Stimulated activated CD4-positive, alpha-beta T cell treated with anti-CD3 and anti-CD28 coated beads, Interleukin-2, amount 100 ng/mL, for 48 hours (primary cell): ENCODE measurements at regions not wholly inside any gene's neighbourhood (a gene's known extent, or its start where the extent isn't known, plus 50 kb on each side); places are given as distances from the start of the nearest gene placed in this dataset.

Experiments used
- DNase-seq, 2 donors: peaks; one replicate each; pipeline ENCODE4 v3.0.0-alpha.2; 2020

DNA sequence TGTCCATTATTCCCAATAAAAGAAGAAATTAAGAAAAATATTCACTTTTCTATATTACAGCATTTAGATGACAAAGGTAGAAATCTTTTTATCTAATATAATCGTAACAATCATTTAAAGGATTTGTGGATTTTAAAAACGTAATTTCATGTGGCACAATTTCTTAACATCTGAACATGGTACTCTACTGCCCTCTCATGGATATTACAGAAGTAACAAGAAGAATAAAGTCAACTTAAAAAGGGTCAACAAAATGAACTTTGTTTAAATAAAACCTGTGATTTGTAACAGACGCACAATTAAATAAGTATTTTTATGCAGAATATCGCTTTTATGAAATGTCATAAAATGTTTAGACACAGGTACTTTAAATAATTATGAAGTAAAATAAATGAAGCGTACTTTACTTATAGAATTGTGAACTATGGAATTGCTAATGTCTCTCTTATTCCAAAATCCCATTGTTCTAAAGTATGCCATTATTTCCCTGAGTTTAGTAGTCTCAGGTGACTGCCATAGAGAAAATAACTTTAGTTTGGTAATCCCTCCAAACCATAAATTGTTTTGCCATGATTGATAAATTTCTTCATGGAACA, 366.8 kb upstream of the ZNF385D start:
- DNase-seq: no peak

DNA sequence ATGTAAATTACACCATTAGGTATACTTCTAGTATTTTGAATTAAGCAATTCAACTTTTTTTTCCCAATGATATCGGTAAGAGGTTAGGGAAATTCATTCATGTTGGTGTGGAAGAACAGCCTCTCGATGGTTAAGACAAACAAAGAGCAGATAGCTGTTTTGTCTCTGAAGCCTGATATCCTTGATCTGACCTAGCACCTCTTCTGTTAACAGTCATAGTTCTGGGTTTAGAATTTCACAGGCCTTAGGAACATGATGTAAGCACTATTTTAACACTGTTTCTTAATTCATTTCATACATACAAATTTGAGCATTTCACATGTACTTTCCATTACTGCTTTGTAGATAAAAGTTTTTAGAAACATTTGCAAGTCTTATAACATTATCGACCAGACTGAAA, 367.5 kb upstream of the ZNF385D start:
- no peak for DNase-seq

- DNase-seq: no peak
Observed at GRCh38 chr3:22121068-22121701, 370.2 kb upstream of the ZNF385D start.

DNA sequence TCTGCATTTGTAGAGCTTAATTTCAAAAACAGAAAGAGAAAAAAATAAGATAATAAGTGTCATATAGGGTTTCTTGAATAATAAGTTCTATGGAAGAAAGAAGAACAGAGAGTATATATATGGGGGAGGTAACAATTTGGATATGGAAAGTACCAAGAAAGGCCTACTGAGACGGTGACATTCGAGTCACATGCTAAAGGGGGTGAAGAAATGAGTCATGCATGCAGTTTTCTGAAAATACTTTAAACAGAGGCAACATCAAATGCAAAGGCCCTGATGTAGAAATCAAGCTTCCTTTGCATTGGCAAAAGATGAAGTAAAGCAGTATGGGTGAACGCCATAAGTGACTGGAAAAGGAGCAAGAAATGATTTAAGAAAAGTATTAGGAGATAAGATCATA, 371.6 kb upstream of the ZNF385D start:
- no peak for DNase-seq

DNA sequence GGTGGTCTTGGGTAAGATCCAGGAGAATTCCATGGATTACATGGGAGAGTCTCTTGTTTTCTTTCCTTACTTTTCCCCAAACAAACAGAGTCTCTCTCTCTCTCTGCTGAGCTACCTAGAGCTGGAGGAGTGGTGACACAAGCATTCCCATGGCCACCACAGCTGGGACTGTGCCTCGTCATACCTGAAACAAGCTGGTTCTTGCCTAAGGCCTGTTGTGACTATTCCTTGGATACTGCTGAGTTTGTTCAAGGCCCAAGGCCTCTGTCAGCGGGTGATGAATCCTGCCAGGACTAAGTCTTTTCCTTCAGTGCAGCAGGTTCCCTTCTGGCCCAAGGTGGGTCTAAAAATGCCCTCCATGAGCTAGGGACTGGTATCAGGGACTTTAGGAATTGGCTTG, 378.1 kb upstream of the ZNF385D start:
- DNase-seq: no peak

- DNase-seq: no peak
Observed at GRCh38 chr3:22141769-22142168, 390.8 kb upstream of the ZNF385D start.

DNA sequence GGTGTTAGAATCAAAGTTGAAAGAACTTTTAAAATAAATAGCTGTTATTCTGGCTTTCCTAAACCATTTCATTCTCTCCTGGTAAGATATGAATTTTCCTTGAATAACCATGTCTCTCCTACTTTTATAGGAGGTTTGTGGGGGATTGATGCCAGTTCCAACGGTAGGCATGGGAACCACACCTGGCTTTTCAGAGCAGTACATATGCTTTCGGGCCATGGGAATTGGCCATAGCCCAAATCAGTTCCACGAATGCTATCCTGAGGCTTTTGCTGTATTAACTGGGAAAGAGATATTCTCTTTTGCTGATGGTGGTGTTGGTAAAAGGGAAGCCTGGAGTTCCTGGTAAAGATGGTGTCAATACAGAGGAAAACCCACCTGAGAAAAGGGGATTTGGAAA, 396.2 kb upstream of the ZNF385D start:
- no peak for DNase-seq

- DNase-seq: no peak
Observed at GRCh38 chr3:22156868-22157267, 405.9 kb upstream of the ZNF385D start.

GRCh38 chr3:22157848-22158247, 406.8 kb upstream of the ZNF385D start:
- DNase-seq: no peak

DNA sequence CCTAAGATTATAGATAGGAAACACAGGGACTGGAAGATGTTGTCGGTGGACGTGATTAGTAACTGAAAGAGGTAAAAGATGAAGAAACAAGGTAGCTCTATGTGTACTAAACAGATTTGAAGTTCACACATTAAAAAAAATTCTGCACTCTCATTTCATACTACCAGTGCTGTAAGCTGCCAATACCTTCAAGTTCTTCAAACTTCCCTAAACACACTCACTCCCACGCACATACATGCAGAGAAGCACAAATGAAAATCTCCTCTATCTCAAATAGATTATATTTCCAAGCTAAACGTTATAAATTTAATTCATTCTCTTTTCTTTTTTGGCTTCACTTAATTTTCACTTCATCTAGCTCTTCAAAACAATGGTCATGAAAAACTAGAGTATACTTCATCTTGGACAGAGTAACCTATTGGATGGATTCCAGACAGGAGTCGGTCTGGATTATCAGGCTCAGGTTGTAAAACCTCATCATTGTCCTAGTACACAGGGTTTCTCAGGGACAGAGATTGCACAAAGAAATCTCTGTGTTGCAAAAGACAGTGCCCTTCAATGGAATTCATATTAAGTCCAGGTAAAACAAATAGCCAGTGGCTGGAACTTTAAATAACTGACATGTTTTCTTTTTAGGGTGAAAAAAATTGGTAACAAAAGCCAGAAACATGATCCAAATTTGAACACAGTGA, 408.1 kb upstream of the ZNF385D start:
- DNase-seq: no peak

GRCh38 chr3:22161315-22161714, 410.3 kb upstream of the ZNF385D start:
- DNase-seq: no peak

DNA sequence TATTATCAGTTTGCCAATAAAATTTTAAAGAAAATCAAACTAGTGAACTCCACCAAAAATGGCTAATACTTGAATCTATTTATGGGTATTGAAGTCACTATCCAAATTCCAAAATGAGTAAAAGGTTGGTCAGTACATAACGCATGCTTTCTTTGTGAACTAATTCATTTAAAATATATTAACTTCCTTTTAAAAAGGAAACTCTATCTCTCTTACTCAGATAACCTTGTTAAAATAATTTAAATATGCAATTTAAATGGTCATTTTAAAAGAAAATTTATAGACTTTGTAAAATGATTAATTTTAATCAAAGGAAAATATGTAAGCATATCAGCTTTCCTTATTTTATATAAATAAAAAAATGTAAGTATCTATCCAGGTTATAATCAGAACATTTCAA, 419.4 kb upstream of the ZNF385D start:
- no peak for DNase-seq

DNA sequence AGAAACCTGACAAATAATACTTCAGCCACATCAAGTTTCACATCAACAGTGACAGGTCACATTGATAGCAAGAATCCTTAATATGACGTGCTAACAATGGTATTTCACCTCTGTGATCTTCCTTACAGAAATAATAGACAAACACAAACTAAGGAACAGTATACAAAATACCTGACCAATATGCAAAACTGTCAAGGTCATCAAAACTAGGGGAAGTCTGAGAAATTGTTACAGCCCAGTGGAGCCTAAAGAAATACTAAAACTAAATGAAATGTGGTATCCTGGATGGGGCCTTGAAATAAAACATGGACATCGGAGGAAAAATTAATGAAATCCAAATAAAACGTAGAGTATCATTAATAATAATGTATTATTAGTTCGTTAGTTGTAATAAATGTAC, 422.0 kb upstream of the ZNF385D start:
- no peak for DNase-seq

- DNase-seq: no peak
Observed at GRCh38 chr3:22175947-22176346, 424.9 kb upstream of the ZNF385D start.

- no peak for DNase-seq
Observed at GRCh38 chr3:22176911-22177310, 425.9 kb upstream of the ZNF385D start.

DNA sequence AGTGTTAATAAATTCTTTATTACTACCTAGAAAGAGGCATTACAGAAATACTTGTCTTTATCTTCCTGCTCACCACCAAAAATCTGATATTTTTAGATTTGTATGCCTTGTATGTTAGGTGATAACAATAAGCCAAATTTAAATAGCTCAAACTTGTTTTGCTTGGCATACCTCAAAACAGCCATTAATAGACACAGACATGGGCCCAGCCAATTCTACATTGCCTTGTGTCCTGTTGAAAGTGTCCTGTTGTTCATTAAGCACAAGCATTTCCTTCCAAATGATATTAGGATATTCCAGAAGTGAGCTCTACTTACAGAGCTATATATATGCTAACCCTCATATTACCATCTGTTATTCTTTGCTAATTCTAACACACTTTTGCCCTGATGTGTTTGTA, 438.6 kb upstream of the ZNF385D start:
- DNase-seq: no peak

GRCh38 chr3:22199095-22199494, 448.1 kb upstream of the ZNF385D start:
- DNase-seq: no peak

DNA sequence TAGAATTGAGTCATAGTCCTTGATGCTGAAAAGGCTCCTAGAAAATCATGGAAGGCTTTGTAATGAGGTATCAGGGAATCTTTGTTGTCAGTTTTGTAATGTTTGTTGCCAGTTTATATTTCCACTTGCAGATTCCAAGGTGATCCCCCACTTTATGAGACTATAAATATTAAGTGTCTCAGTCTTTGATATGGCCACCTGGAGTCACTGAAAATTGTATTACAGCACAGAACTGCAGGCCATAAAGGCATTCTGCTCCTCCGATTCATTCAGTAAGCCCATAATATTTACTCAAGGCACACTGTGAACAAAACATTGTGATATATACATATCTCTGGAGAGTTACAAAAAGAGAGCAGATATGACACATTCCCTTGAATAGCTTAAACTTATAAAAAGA, 457.8 kb upstream of the ZNF385D start:
- no peak for DNase-seq

GRCh38 chr3:22209578-22209977, 458.6 kb upstream of the ZNF385D start:
- DNase-seq: no peak

DNA sequence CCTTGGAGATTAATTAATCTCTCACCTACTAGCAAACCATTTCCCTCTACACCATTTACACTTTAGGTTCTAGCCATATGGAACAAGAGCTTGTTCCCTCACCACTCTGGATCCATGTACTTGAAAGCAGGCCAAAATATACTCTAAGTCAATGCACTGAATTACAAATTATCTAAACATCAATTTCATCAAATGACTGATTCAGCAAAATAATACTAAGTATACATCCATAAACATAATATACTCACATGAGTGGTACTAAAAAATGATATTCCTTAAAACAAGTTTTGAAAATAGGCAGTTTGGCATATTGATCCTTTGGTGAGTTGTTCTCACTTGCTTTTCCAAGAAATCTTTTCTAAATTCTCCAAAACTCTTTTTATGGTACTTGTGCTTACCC, 459.7 kb upstream of the ZNF385D start:
- no peak for DNase-seq

GRCh38 chr3:22216601-22217000, 465.6 kb upstream of the ZNF385D start:
- DNase-seq: no peak

DNA sequence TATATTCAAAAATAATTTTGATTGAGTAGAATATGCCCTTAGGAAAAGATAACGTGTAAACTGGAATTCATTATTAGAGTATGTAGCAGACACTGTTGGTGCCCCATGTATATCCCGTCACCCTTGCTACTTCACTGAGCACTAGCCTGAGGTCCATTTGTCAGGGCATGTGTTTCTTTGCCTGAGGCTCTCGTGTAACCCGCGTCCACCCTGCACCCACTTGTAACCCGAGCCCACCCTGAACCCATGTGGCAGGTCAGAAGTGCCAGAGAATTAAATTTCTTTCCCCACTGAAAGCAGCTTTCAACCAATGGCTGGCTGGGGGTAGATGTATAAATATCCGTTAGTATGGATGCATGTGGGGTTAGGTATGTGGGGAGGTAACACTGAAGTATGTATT, 474.2 kb upstream of the ZNF385D start:
- DNase-seq: no peak

DNA sequence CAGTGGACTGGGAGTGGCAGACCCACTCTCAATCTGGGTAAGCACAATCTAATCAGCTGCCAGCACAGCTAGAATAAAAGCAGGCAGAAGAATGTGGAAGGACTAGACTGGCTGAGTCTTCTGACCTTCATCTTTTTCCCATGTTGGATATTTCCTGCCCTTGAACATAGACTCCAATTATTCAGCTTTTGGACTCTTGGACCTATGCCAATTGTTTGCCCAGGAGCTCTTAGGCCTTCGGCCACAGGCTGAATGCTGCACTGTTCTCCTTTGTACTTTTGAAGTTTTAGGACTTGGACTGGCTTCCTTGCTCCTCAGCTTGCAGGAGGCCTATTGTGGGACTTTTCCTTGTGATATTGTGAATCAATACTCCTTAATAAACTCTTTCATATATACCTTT, 477.7 kb upstream of the ZNF385D start:
- DNase-seq: no peak

GRCh38 chr3:22231061-22231460, 480.1 kb upstream of the ZNF385D start:
- no peak for DNase-seq
